K562 (cell line): ENCODE measurements at regions not wholly inside any gene's neighbourhood (a gene's known extent, or its start where the extent isn't known, plus 50 kb on each side); places are given as distances from the start of the nearest gene placed in this dataset.

Source experiments
- ATAC-seq: fragments of 200-7000 bp; cut with Tn5 transposase; 3 replicates; pipeline ENCODE4 v1.9.1; 2020; ENCODE audit warnings: moderate library complexity
- BruUV-seq: library from RNA; stranded (reverse); fragments of 400-500 nt; replicated peaks from 2 replicates; lab custom pipeline; 2021; lab: Mats Ljungman, UMichigan
- CTCF ChIA-PET: fragments of 300-600 bp; formaldehyde crosslinking; extraction: SDS; loops from one replicate; lab custom pipeline; 2021; ENCODE audit warnings: low intra/inter-chr PET ratio; lab: Yijun Ruan, JAX
- POLR2A ChIA-PET: fragments of 300-600, 350-650 bp; sonication (Branson Sonifier 250); formaldehyde crosslinking; extraction: SDS; loops from one replicate; lab custom pipeline; 2021; ENCODE audit warnings: antibody characterized with exemption, inconsistent platforms; lab: Yijun Ruan, JAX
- DNase-seq, 4 experiments: peaks; one replicate each; pipeline versions ENCODE4 v3.0.0 to v3.0.0-alpha.2; 2011 to 2018; ENCODE audit warnings: low spot score in 3 of 4, mixed read lengths in 3 of 4; ENCODE audit errors: extremely low read depth in 1 of 4
- FAIRE-seq: peaks from 2 replicates; lab custom pipeline; 2011; peaks lifted over from hg19 to GRCh38; lab: Jason Lieb, UNC
- H2AFZ ChIP-seq: 2 replicates; pipeline ENCODE4 v1.6.0; 2011; ENCODE audit warnings: low read depth, low read length, control low read depth, inconsistent platforms
- H3K27ac ChIP-seq: fragments of 200-600 bp; 3 replicates; pipeline ENCODE4 v1.8.0; 2011; ENCODE audit warnings: low read depth, mild to moderate bottlenecking, control low read depth, inconsistent platforms, low read length, moderate library complexity, mixed read lengths; ENCODE audit errors: extremely low read depth
- H3K27me3 ChIP-seq, 2 experiments: fragments of 300-600 bp in 1 of 2; 2 replicates in 1 of 2; 3 replicates in 1 of 2; pipeline versions ENCODE4 v1.6.0 to v1.8.0; 2011; ENCODE audit warnings: inconsistent platforms in 2 of 2, low read length in 2 of 2, mild to moderate bottlenecking in 1 of 2, mixed read lengths in 1 of 2, moderate library complexity in 1 of 2; ENCODE audit not compliant: control insufficient read depth in 2 of 2, insufficient read depth in 2 of 2
- H3K36me3 ChIP-seq: fragments of 300-600 bp; 3 replicates; pipeline ENCODE4 v1.8.0; 2011; ENCODE audit warnings: mild to moderate bottlenecking, low read length, inconsistent platforms; ENCODE audit not compliant: control insufficient read depth, insufficient read depth
- H3K4me1 ChIP-seq, 2 experiments: fragments of 200-600 bp in 1 of 2; replicated peaks in 1 of 2; 2 replicates in 1 of 2; 3 replicates in 1 of 2; pipeline versions ENCODE4 v1.5.1 to v1.8.0; 2011; ENCODE audit warnings: inconsistent platforms in 2 of 2, low read length in 2 of 2, mild to moderate bottlenecking in 1 of 2, mixed read lengths in 1 of 2, moderate library complexity in 1 of 2; ENCODE audit not compliant: control insufficient read depth in 2 of 2, insufficient read depth in 2 of 2
- H3K4me2 ChIP-seq: 2 replicates; pipeline ENCODE4 v1.6.1; 2011; ENCODE audit warnings: low read length, control low read depth, inconsistent platforms, mixed read lengths; ENCODE audit not compliant: insufficient read depth
- H3K4me3 ChIP-seq: fragments of 200-600 bp; sonication (generic), shearing (Covaris generic); 2 replicates; pipeline ENCODE4 v1.5.1; 2016; ENCODE audit warnings: control low read depth, inconsistent platforms
- H3K79me2 ChIP-seq: fragments of 200-600 bp; 3 replicates; pipeline ENCODE4 v1.8.0; 2011; ENCODE audit warnings: low read length, inconsistent platforms; ENCODE audit not compliant: control insufficient read depth, insufficient read depth
- H3K9ac ChIP-seq, 2 experiments: 2 replicates each; pipeline versions ENCODE4 v1.6.0 to v1.6.1; 2011; ENCODE audit warnings: low read depth in 2 of 2, low read length in 2 of 2, control low read depth in 1 of 2, inconsistent platforms in 1 of 2, mild to moderate bottlenecking in 1 of 2, mixed read lengths in 1 of 2; ENCODE audit not compliant: insufficient read depth in 1 of 2
- H3K9me1 ChIP-seq: one replicate; pipeline ENCODE4 v1.6.0; 2011; ENCODE audit warnings: inconsistent platforms, mild to moderate bottlenecking, low read length, moderate library complexity; ENCODE audit not compliant: control insufficient read depth, insufficient read depth
- H3K9me3 ChIP-seq: replicated peaks from 2 replicates; pipeline ENCODE4 v1.5.1; 2011; ENCODE audit warnings: low read depth, low read length, inconsistent platforms; ENCODE audit not compliant: control insufficient read depth, insufficient read depth
- H4K20me1 ChIP-seq: replicated peaks from 2 replicates; pipeline ENCODE4 v1.6.1; 2011; ENCODE audit warnings: low read length, inconsistent platforms, mixed read lengths; ENCODE audit not compliant: control insufficient read depth, insufficient read depth
- AFF1 ChIP-seq, 2 experiments: fragments of 450-650 bp; IDR thresholded peaks; 2 replicates each; pipeline ENCODE4 v1.6.1; 2018; ENCODE audit warnings: mild to moderate bottlenecking in 2 of 2, low read depth in 1 of 2; ENCODE audit not compliant: partially characterized antibody in 2 of 2
- EWSR1 ChIP-seq: fragments of 450-650 bp; IDR thresholded peaks from 2 replicates; pipeline ENCODE4 v1.6.1; 2018; ENCODE audit warnings: borderline replicate concordance, mild to moderate bottlenecking, low read depth, moderate library complexity; ENCODE audit not compliant: partially characterized antibody
- GABPB2 ChIP-seq: fragments of 250-450 bp; sonication (Bioruptor Pico); conservative IDR thresholded peaks from 2 replicates; pipeline ENCODE4 v1.5.1; 2021; ENCODE audit warnings: mild to moderate bottlenecking
- KDM1A ChIP-seq, 2 experiments: fragments of 450-650 bp; IDR thresholded peaks; 2 replicates each; pipeline ENCODE4 v1.6.1; 2016; ENCODE audit warnings: mild to moderate bottlenecking in 2 of 2
- KDM2B ChIP-seq: fragments of 250-450 bp; sonication (Bioruptor Pico); IDR thresholded peaks from 2 replicates; pipeline ENCODE4 v1.8.0; 2021; ENCODE audit warnings: mild to moderate bottlenecking, moderate library complexity
- MLLT1 ChIP-seq, 2 experiments: fragments of 450-650 bp; IDR thresholded peaks; 2 replicates each; pipeline ENCODE4 v1.6.1; 2016
- ZBTB1 ChIP-seq: sonication (generic); formaldehyde crosslinking; IDR thresholded peaks from 2 replicates; pipeline ENCODE4 v1.8.1; 2023; ENCODE audit warnings: missing genetic modification reagents, low read depth, mild to moderate bottlenecking, borderline replicate concordance
- ZNF124 ChIP-seq: sonication (generic); formaldehyde crosslinking; IDR thresholded peaks from 2 replicates; pipeline ENCODE4 v1.8.1; 2022; ENCODE audit warnings: missing genetic modification reagents
- ZNF785 ChIP-seq: fragments of 250-450 bp; sonication (Bioruptor Pico); IDR thresholded peaks from 2 replicates; pipeline ENCODE4 v1.4.0; 2020; ENCODE audit warnings: mild to moderate bottlenecking
- WGBS: fragments of 100-300 bp; shearing (Covaris generic); methylation state at CpG from one replicate; pipeline ENCODE4 v1.1.6; 2016; ENCODE audit warnings: low coverage, mixed read lengths; ENCODE audit not compliant: insufficient coverage; ENCODE audit errors: missing lambda C conversion rate; 5-methylcytosine and 5-hydroxymethylcytosine counted together
- in situ Hi-C: fragments of 300-500 bp; cut with MboI; formaldehyde crosslinking; loops from 4 replicates; pipeline ENCODE4 v1.15.0; 2018; ENCODE audit warnings: inconsistent platforms, mixed read lengths
- intact Hi-C: fragments of 100-400 bp; cut with micrococcal nuclease; formaldehyde crosslinking; loops from 2 replicates; pipeline ENCODE4 v1.14.2; 2022

DNA sequence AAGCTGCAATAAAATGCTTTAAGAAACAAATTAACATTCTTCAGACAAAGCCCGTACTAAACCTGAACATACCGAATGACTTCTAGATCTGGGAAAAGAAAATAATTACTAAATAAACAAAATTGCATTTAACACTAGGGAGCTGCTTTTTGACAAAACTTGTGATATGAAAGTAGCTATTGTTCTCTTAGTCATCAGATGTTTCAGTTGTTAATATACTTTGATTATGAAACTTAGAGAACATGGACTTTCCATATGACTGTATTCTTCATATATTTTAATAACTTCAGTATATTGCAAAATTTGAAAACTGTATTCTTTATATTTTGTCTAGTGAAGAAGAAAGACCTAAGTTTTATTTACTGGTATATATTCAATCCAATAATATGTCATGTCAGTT is 1262.1 kb downstream of the NCAM2 start:
- no peak overlapping the region for H3K27ac ChIP-seq
- ATAC-seq (no peak), FAIRE-seq (no peak), DNase-seq (no peak)
- intact Hi-C loops (no loop called here), in situ Hi-C loops (no loop called here)
- TF ChIP-seq GABPB2 (CRISPR knock-in tag) (no peak), ZNF124 (CRISPR knock-in tag) (no peak), ZNF785 (CRISPR knock-in tag) (no peak), MLLT1 (IDR thresholded peaks at IDR 0.05) (no peak), EWSR1 (no peak), KDM1A (IDR thresholded peaks at IDR 0.05) (no peak), ZBTB1 (CRISPR knock-in tag) (no peak), AFF1 (IDR thresholded peaks at IDR 0.05; ENCODE audit: low read depth in 1 of 2, partially characterized antibody in 2 of 2) (no peak), KDM2B (CRISPR knock-in tag) (no peak)
- H3K4me3 ChIP-seq: no peak overlapping the region
- no peaks in the 10 kb centered on the region for H3K36me3 ChIP-seq
- 94% methylated on average over 2 of the region's 2 CpGs for WGBS
- ChIA-PET POLR2A (no interaction called here), CTCF (no interaction called here)
- no peak overlapping the region for H2AFZ ChIP-seq
- no peaks in the 10 kb centered on the region for H3K9me3 ChIP-seq
- no peak overlapping the region for H3K4me2 ChIP-seq
- H3K9me1 ChIP-seq: no peaks in the 10 kb centered on the region
- BruUV-seq: no TSS peak
- no peak overlapping the region for H3K9ac ChIP-seq
- H3K4me1 ChIP-seq: no peaks in the 10 kb centered on the region
- no peaks in the 10 kb centered on the region for H3K27me3 ChIP-seq
- no peaks in the 10 kb centered on the region for H3K79me2 ChIP-seq
- H4K20me1 ChIP-seq: no peaks in the 10 kb centered on the region
